Myocyte (in vitro differentiated cells): ENCODE measurements at regions not wholly inside any gene's neighbourhood (a gene's known extent, or its start where the extent isn't known, plus 50 kb on each side); places are given as distances from the start of the nearest gene placed in this dataset.
"Not testable (repeated sequence)": the region's sequence is repeated elsewhere in the genome, so short reads cannot be mapped to it uniquely, and the experiment has no call there.

Source experiments
- DNase-seq: peaks from one replicate; pipeline ENCODE4 v3.0.0-alpha.2; 2012; ENCODE audit warnings: low read depth

DNA sequence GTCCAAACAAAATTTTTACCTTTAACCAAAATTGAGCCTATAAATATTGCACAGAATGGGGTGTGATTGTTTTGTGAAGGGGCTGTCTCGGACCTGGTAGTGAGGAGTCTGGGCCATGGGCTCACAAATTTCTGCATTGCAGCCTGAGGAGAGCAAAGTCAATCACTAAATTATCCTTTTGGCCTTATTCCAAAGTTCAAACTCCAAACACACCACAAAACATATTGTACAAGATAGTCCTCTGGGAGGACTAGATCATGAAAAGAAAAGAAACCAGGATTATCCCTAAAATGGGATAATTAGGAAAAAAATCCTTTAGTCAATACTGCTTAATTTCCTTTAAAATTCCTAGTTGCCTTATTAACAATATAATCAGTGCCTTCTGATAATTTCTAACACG is 115.5 kb downstream of the BUB3 start:
- no peak for DNase-seq

DNA sequence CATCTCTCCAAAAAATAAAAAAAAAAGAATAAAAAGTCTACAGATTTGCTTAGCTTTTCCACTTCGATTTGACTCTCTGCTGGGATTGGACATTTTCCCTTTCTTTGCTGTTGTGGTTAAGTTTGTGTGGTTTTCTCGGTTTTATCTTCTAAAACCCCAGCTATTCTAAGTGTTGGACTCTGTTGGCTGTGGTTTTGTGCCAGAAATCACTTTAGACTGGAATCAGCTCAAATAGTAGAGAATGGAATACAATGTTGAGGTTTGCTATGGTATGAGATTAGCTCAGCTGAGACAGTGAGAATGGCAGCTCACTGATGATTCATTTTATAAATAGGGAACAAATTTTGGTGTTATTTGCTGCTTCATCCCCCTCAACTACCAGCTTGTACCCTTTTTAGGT is 116.0 kb downstream of the BUB3 start:
- peak; percentile 95 for DNase-seq

DNA sequence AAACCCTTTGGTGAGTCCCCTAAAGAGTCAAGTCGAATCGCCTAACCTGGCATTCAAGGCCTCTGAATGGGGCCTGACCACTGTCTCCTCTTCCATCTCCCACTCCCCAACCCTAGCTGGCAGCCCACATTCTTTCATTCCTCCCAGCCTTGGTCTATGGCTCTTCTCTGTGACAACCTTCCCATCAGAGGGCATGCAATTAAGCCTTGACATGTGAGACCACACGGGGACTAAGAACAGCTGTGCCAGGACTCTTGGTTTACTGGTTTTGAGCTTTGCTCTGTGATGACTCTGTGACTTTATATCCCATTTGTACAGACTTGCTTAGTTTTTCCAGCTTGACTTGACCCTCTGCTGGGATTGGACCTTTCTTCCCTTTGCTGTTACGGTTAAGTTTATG is 116.6 kb downstream of the BUB3 start:
- peak; percentile 89 for DNase-seq

DNA sequence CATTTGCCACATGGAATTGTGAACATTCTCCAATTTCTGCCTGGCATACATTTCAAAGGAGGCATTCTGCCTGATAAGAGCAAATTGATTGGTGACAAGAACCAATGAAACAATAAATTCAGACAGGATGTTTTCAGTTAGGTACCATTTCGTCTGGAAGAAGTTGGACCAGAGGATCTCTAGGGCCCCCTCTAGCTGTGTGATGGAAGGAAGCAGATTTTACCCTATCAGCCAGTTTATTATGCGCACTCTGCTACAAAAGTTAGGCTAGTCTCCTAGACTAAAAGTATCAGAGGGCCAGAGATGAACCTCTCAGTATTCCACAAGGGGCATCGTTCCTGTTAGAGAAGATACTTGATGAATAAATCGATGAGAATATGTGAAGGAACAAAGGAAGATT is 118.0 kb downstream of the BUB3 start:
- peak; percentile 29 for DNase-seq

DNA sequence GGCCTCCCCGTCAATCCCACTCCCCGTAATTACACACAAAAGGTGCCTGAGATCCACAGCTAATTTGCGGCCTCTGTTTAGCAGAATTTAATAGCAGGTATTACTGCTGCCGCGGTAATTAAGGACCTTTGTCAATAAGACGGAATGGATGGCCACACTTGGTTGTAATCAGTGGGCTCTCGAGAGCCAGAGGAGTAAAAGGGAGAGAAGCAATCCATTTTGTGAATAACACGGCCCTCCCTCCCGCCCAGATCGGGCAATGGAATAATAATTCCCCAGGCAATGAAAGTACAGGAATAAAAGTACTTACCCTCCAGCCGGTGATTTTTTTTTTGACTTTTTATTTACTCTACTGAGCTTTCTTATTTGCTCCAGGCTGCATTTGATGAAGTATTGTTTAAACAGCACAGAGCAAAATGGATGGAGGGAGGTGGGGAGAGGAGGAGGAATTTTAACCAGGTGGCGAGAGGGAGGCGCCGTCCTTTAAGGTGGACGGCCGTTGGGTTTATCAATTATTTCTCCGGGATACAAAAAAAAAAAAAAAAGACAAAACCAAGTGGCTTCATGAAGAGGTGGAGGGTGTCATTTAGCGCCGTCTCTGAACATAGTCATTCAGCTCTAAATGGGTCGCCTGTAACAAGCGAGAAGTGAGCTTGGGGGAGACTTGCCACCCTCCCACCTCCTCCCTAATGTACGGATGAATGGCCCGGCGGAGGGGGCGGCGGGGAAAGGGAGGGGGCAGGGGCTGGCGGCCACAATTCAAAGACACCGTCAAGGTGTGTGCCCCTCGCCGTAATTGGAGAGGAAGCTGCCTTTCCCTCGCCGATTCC is 120.3 kb downstream of the BUB3 start:
- no peak for DNase-seq

DNA sequence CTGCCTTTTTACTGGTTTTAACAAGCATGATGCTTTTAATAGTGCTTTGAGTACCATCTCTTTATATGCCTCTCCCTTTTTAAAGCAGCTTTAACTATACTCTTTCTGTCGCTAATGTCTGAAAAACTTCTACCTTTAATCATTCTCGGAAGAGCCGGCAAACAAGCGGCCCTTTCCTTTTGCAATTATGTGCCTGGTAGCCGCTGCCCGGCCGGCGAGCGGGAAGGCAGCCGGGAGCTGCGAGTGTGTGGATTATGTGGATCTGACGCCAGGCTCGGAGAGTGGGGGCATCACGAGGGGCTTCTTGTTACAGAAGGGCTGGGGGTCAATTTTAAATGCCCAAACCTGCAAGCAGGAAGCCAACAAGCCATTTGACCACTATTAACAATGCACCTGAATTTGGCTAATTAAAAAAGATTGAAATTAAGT is 120.9 kb downstream of the BUB3 start:
- no peak for DNase-seq

DNA sequence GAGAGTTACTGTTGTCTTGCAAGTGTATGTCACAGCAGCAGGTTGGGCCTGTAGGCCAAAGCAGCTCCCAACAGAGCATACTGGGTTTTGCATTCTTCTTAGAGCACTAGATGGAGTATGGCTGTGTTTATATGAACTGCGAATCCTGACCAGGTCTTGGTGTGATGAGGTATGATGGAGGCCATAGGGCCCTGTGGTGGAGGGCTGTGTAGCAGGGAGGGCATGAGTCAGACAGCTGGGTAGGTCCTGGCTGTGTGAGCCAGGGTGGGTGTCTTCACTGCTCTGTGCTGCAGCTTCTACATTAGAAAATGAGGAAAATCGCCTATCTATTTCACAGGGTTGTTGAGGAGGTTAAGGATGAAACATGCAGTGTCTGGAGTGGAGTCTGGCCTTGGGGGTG is 124.2 kb downstream of the BUB3 start:
- no peak for DNase-seq

DNA sequence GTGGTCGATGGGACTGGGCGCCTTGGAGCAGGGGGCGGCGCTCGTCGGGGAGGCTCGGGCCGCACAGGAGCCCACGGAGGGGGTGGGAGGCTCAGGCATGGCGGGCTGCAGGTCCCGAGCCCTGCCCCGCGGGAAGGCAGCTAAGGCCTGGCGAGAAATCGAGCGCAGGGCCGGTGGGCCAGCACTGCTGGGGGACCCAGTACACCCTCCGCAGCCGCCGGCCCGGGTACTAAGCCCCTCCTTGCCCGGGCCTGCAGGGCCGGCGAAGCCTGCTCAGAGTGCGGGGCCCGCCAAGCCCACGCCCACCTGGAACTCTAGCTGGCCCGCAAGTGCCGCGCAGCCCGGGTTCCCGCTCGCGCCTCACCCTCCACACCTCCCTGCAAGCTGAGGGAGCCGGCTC is 129.2 kb downstream of the BUB3 start:
- not testable (repeated sequence) for DNase-seq

DNA sequence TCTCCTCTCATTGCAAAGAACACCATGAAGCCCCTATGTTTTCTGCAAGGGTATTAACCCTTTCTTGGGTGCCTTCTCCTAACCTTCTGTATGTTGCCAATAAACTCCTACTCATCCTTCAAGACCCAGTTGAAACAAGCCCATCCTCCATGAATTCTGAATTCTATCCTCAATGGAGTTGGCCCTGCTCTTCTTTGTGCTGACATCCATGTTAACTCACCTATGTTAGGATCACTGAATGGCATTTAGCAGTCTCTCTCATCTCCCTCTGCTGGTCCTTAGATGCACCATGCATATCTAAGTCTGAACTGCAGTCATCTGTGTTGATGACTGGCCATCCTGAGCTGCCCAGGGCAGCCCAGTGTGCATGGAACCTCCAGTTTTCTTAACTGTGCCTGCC is 129.8 kb downstream of the BUB3 start:
- DNase-seq = peak; percentile 53

DNA sequence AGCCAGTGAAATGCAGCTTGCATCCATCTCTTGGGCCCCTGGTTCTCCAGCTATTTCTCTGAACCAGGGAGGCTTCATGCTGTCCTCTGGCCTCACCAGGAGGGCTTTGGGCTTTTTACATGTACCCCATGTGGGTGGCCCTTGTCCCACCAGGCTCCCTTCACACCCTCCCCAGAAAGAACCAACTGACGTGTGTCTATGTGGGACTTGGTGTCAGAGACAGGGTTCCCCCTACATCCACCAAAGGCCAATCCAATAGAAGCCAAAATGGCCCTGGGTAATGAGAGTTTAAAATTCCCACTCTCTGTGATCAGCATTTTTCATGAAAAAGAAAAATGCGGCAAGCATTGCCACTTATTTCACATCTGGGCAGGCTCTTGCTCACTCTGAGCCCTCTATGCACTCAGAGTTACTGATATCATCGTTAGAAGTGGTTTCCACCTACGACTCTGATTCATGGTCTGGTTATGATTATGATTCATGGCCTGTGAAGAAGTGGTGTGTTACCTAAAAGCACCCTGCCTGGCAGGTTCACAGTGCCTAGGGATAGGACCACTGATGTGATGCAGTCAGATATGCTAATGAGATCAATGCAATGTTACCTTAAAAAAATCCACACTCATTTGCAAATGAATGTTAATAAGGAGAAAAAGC is 133.5 kb downstream of the BUB3 start:
- no peak for DNase-seq

DNA sequence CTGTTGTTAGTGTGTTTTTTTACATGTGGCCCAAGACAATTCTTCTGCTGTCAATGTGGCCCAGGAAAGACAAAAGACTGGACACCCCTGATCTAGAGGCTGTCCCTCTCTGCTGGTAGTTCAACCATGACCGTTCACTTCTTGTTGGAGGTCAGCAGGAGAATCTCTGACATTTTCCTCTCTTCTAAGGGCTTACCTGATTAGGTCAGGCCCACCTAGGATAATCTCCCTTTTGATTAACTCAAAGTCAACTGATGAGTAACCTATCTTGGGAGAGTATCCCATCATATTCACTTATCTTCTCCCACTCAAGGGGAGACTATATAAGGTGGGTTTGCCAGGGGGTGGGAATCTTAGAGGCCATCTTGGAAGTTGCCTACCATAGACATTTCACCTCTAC is 135.2 kb downstream of the BUB3 start:
- no peak for DNase-seq

DNA sequence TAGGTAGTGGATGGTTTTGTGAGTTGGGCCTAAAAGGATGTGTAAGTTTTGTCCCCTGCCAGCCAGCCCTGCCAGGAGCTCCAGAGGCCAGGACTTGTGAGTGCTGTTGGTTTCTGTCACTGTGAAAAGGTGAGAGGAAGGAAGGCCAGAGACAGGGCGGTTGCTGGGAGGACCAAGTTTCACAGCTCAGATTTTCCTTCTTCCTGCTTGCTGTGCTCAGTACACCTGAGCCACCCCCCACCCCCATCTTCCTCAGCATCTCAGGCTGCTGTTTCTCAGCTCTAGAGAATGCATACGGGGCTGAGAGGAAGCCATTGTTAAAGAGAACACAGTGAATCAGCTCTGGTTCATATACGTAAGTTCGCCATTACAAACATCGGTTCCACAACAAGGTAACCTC is 139.9 kb downstream of the BUB3 start:
- no peak for DNase-seq

DNA sequence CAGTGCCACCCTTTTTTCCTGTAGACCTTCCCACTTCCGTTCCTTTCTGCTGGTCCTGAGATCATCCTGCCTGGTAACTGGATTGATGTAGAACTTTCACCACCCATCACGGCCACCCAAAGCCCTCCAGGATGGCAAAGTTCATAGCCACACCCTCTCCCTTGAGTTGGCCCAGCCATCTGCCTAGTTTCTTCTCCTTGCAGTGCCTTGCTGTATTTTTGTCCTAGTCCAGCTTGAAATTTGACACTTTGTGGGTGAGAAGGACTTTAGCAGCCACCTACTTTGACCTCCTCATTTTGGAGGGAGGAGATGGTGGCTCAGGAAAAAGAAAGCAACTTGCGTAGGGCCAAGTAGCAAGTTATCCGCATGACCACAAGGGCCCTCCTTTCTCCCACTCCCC is 140.7 kb downstream of the BUB3 start:
- peak; percentile 73 for DNase-seq

DNA sequence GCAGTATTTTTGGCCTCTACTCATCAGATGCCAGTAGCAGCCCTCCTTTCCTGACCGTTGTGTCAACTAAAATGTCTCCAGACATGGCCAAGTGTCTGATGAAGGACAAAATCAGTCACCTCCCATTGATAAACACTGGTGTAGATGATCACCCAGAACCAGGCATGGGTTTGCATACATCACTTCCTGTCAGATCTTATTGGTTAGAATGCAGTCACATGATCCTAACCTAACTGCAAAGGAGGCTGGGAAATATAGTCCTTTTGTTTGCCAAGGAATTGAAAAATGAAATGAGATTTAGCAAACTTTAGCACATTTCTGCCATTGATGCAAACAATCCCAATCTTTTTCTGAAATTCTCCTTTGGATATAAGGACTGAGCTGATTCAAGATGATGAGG is 141.4 kb downstream of the BUB3 start:
- no peak for DNase-seq

DNA sequence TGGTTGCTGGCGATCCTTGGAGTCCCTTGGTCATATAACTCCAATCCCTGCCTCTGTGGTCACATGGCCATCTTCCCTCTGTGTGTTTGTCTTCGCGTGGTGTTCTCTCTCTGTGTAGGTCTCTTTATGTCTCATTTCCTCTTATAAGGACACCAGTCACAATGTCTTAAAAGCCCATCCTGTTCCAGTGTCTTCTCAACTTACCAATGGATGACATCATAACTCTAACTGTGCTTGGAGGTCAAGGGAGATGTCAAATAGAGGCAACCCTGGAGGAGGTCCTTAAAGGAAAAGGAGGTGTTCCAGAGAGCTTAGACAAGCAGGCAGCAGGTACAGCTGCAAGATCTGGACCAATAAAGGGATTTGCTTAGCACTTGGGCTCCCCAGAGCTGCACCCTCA is 143.0 kb downstream of the BUB3 start:
- peak; percentile 32 for DNase-seq

DNA sequence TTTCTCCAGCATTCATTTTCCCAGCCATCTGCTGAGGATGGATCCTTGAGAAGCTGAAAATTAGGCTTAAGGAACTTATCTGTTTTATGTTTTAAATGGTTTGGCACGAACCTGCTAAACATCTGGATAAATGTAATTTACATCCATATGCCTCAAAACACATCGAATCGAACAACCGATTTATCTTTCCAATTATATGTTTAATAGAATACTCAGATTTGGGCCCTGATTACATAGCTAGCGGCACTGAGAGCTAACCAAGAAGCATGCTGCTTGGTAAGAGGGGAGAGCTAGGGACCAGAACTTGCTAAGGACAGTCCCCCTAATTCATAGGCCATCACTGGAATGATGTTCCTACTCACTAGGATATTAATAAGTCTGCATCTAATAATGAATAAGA is 144.4 kb downstream of the BUB3 start:
- DNase-seq = no peak

DNA sequence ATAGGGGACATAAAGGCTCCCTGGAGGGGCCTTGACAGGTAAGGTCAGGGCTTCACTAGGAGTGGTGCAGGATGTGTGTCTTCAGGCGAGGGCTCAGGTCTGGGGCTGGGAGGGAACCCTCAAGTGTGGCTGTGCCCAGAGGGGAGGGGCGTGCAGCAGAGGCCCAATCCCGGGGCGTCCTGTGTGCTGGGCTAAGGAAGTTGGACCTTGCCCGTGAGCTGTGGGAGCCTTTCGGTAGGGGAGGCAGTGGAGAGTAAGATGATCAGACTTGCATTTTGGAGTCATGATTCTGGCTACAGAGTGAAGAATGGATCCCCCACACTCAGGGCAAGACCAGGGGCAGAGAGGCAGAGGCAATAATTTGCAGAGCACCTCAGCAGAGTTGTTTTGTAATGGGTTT is 145.4 kb downstream of the BUB3 start:
- no peak for DNase-seq

DNA sequence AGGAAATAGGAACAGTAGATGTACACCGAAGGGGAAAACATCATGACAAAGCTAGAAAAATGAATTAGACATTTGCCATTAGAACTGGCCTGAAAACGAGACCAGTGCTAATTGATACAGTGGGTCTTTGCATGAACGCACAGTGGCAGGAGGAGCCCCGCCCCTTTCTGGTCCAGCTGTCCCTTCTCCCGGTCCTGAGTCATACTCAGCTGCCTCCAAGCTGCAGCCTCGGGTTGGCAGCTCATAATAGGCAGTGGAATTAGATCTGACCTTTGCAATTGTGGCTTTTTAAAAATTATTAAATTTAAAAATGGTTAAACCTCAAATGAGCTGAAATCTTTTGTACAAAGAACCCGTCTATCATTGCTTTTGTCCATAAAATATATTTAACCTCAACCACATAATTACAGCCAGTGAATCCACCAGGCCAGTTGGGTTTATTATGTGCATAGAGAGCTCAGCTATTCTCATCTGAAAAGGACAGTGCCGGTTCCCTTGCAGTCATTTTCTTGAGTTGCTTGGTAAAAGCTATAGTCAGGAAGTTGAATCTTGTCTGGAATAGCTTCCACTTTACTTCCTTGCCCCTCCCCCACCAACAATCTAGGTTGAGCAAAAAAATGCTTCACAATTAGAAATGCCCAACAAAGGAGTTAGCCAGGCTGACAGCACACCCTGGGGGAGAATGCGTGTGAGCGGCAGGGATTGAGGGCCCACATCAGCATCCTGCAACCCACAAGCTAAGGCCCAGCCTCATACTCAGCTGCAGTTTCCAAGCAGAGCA is 147.1 kb downstream of the BUB3 start:
- peak; percentile 96 for DNase-seq

DNA sequence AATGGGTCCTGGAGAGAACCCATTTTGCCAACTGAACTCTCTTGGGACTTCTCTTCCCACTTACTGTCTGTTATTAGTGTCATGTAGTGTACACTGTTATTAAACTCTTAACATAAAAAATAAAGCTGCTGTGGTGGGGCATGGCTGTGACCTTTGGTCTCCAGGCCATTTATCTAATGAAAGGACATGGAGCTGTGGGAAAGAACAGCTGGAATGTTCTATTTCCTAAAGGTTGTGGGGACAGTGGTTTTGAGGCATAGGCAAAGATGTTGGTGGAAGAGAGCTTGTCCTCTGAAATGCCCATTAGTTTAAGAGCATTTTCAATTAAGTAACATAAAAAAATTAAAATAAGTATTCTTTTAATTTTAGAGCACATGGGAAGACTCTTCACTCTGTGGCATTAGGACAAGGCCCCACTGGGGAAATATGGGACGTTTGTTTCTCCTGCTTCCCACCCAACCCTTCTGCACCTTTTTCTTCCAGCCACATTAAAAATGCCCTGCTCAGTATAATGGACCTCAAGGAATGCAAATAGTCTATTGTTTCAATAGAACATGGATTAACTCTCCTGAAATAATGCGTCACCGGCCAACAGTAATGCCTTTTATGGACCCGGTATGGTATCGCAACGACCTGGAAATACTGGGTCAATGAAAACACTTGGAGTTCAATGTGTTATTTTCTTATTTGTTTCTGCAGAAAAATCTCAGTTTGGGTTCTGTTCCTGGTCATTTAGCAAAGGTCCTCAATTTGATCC is 149.6 kb downstream of the BUB3 start:
- peak; percentile 62 for DNase-seq

DNA sequence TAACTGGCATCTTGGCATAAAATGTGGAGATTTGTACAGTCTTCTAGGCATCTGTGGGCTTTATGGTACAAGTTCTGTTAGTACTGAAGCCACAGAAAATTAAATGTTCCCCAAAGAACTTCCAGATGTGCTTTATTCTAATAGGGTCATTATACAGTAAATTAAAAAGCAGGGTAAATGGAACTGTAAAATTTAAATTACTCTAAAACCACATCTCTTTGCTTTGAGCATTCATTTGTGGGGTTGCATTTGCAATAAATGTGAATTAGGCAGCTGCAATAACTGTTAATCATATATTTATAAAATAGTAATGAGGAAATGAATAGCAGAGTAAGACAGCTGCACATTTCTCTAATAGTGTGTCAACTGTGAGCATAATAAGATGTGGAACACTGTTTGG is 151.5 kb downstream of the BUB3 start:
- DNase-seq = peak; percentile 14

DNA sequence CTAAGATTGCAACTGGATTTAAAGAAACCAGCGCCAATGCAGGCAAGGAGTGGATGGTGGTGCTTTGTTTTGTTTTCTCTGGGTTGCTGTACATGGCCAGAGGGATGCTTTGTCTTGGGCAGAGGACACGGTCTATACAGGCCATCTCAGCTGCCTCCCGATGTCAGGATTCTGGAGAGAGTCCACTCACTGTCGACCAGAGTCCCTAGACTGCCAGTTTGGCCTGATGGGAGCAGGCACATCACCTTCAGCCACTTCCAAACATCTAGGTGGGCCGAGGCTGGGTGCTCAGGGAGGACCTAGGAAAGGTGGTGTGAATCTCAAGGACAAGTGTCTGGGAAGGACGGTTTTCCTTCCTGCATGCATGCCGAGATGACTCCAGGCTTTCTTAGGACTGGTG is 152.1 kb downstream of the BUB3 start:
- DNase-seq = no peak
